ENCODE measurements at regions not wholly inside any gene's neighbourhood (a gene's known extent, or its start where the extent isn't known, plus 50 kb on each side); places are given as distances from the start of the nearest gene placed in this dataset.

GRCh38 chr2:168401771-168402170 lies 54.3 kb upstream of the CERS6 start:
- DNase-seq = no peak
- Histone ChIP-seq H3K4me3 (no peak overlapping the region), H3K9me3 (no peaks in the 10 kb centered on the region), H3K27me3 (peaks cover 3% of the 10 kb centered on the region; the same call in 1 of the 2 replicates), H3K36me3 (no peaks in the 10 kb centered on the region)

DNA sequence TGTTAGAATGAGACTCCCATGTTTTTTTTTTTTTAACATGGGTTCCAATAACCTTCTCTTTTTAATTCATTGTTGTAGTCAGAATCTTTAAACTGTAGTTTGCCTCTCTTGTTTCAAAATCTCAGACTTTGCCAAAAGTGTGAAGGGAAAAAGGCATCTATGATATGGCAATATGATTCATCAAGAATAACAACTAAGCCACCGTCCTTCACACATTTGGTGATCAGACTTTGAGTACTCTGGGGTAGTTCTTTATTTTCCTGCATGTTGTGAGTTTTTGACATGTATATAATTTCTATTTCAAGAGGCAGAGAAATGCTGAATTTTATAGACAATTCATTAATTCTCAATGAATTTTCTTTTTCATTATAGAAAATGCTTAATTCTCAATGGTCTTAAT lies 53.5 kb upstream of the CERS6 start:
- Histone ChIP-seq H3K4me3 (no peak overlapping the region), H3K27me3 (peaks cover 3% of the 10 kb centered on the region; the same call in 1 of the 2 replicates), H3K36me3 (no peaks in the 10 kb centered on the region), H3K9me3 (no peaks in the 10 kb centered on the region)
- no peak for DNase-seq

DNA sequence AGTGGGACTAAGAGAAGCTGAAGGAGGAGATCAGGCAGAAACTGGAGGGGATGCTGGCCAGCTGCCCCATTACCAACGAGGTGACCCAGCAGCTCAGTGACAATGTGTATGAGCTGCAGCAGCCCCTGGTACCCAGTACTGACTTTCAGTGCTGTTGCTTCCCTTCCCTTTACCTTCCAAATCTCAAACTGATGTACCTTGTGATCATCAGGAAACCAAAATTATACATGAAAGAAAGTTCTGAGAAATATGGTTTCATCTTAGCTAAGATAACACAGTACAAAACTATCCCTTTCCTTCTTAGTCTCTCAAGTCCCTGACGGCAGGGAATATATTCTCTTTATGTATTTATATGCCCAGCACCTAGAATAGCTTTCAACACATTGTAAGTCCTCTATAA lies 52.3 kb upstream of the CERS6 start:
- Histone ChIP-seq H3K9me3 (no peaks in the 10 kb centered on the region), H3K36me3 (no peaks in the 10 kb centered on the region)

GRCh38 chr2:168404764-168405163 lies 51.3 kb upstream of the CERS6 start:
- H3K36me3 ChIP-seq = no peaks in the 10 kb centered on the region
- H3K4me3 ChIP-seq = no peak overlapping the region
- no peaks in the 10 kb centered on the region for H3K9me3 ChIP-seq
- peaks cover 3% of the 10 kb centered on the region; the same call in 1 of the 2 replicates for H3K27me3 ChIP-seq
- DNase-seq = no peak

More for the DNA sequence above, 52.3 kb upstream of the CERS6 start:
- H3K27me3 ChIP-seq = peaks cover 3% of the 10 kb centered on the region; the same call in 1 of the 2 replicates
- H3K4me3 ChIP-seq = no peak overlapping the region
- no peak for DNase-seq
